Germinal center (tissue), 1 donor: ENCODE measurements at regions not wholly inside any gene's neighbourhood (a gene's known extent, or its start where the extent isn't known, plus 50 kb on each side); places are given as distances from the start of the nearest gene placed in this dataset.

Source experiments
- DNase-seq: peaks from one replicate; pipeline ENCODE4 v3.0.0; 2012; ENCODE audit warnings: mixed read lengths, low spot score

DNA sequence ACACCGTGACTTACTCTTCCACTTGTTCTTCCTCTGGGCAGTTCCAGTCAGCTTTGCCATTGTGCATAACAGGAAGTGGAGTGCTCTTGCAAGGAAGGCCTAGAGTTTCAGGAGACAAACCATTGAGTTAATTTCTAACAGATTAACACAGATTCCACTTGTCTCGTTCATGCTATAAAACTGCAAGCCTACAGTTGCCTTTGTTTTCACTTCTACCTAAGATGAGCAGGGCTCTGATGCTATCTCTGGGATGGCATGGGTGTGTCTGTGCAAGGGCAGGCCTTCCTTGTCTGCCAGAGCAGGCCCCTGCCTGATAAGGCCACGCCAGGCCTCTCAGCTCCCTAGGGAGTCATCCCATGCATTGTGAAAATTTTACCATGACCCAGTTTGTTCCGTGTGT is 67.7 kb upstream of the PGRMC2 start:
- no peak for DNase-seq

DNA sequence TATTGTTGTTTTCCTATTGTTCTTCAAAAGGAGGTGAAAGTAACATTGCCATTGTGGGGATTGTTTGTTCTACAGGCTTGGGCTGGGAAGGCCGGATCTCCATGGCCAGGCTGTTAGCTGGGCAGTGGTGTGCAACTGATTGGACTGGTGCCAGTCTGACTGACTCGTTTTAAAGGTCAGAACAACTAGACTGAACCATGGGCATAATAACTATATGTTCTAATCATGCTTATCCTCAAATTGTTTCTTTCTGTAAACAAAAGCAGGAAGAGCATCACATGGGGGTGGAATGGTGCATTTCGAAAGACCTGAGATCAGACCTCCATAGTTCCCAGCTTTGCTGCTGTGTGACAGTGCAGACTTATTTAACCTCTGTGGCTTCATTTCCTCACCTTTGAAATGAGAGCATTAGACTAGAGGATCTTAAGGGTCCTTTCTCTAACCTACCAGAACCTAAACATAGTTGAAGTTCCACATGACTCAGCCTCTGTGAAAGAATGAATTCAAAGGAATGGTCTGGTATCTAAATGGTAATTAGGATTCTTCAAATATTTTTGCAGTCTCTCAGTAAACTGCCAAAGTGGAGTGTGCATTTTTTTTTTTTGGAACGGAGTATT is 66.7 kb upstream of the PGRMC2 start:
- DNase-seq, result no peak

DNA sequence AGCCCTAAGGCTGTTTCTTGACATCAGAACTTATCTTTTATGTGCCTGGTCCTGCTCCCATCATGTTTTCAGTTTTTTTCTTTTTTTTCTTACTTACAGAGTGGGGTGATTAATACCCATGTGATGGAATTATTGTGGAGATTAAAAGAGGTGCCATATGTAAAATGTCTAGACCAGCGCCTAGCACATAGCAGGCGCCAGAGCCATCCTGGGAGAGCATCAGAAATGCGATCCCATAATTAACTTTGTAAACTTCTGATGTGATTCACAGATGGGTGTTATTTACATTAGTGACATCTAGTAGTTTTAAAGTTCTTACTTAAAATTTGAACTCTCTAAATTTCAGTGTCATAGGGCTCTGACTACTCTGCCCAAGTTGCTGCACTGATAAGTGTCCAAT is 66.2 kb upstream of the PGRMC2 start:
- no peak for DNase-seq

DNA sequence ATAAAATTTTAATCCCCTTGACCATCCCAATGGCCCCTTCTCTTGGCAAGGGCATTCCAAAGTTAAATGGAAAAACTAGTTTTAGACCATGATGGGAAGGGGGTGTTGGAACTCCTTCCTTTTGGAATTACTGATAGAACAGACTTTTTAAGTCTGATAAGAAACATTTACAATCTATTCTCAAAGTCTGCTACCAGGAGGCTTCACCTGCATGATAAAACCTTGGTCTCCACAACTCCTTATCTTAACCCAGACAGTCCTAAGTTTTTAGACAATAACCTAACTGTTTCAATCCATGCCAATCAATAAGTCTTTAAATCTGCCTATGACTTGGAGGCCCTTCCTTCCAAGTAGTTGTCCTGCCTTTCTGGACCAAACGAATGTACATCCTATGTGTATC is 63.9 kb upstream of the PGRMC2 start:
- no peak for DNase-seq

DNA sequence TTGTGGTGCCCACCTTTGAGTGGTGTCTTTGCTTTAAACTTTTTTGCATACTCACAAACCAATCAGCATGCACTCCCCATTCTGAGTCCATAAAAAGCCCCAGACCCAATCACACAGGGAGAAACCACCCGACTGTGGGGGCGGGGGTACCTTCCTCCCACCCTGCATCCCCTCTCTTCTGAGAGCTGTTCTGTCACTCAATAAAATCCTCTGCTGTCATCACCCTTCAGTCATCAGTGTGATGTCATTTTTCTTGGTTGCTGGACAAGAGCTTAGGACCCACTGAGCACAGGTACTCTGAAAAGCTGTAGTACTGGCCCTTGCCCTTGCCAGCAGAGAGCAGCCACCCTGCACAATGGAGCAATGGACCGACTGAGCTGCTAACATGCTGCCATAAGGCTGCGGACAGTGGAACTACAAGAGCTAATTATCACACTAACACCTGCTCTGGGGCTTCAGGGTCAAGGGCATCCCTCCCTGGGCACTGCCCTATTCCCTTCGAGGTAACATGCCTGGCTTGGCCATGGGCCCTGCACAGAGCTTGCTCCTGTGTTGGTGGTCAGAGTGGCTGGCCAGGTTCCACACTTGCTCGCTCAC is 62.9 kb upstream of the PGRMC2 start:
- no peak for DNase-seq

DNA sequence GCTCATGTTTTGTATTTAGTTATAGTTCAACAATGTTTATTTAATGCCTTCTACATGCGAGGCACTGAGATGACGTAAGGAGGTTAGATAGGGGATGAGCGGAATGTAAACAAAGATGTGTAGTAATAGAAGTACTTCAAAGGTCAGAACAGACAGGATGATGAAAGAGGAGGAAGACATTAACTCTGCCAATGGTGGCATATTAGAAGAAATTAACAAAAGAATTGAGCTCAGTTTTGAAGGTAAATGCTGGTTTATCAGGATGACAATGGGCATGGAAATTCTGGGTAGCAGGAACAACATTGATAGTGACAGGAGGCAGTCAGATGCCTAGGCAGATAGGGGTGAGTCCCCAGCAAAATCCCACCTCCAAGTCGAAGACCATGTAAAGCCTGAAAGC is 62.3 kb upstream of the PGRMC2 start:
- no peak for DNase-seq

DNA sequence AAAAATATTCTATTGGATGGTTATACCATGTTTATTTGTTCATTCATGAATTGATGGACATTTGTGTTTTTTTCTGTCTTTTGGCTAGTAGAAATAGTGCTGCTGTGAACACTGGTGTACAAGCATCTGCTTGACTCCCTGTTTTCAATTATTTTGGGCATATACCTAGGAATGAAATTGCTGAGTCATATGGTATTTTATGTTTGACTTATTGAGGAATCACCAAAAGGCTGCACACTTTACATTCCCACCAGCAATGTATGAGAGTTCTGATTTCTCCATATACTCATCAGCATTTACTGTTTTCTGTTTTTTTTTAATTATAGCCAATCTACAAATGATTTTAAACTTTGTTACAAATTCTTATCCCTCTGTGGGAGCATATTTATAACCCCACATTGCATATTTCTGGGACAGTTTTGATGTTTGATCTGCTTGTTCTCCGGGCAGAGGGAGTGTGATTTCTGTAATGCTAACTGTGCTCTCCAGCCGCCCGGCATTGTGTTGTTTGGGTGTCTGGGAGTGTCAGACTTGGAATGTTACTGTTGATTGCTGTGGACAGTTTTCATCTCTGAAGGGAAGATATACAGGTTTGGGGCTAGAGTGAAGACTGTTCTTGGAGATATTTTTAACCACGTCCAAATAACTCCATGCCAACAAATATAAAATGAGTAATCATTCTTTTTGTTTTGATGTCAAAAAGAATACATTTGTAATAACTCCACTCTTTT is 60.5 kb upstream of the PGRMC2 start:
- no peak for DNase-seq

DNA sequence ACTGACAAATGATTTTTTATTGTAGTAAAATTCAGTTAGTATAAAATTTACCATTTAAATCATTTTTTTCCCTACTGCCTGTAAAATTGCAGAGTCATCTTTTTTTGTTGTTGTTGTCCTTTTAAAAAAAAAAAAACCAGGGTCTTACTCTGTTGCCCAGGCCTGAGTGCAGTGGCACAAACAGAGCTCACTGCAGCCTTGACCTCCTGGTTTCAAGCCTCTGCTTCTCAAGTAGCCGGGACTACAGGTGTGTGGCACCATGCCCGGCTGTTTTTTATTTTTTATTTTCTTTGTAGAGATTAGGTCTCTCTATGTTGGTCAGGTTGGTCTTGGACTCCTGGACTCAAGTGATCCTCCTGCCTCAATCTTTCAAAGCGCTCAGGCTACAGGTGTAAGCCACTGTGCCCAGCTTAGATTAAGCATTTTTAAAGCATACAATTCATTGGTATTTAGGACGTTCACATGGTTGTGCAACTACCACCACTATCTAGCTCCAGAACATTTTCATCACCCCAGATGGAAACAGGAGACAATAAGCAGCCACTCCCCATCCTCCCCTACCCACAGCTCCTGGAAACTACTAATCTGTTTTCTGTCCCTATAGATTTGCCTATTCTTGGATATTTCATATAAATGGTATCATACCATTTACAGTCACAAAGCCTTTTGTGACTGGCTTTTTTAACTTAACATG is 59.7 kb upstream of the PGRMC2 start:
- no peak for DNase-seq

DNA sequence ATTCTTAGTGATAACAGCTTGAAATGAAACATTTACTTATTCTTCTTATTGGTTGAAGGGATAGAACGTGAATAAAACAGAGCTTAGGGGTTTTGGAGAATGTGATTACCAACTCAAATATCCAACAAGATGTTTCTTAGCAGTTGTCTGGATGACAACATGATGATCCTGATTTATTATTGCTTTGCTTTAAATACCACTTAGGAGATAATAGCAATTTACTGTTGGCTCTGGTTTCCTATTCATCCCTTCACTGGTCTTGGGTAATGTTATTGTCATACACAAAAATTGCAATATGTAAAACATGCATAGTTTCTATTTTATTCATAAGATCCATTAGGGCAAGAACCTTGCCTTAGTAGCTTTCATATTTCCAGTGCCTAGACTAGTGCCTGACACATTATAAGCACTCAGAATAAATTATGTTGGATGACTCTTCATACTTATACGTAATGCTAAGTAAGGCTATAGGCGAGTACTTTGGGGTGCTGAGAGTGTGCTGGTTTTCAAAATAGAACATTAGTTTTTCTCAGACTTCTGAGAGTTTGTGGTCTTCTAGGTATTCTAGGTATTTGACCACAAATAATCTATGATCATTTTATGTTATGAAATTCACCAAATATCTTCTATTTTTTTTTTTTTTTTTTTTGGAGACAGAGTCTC is 58.6 kb upstream of the PGRMC2 start:
- DNase-seq, result no peak

DNA sequence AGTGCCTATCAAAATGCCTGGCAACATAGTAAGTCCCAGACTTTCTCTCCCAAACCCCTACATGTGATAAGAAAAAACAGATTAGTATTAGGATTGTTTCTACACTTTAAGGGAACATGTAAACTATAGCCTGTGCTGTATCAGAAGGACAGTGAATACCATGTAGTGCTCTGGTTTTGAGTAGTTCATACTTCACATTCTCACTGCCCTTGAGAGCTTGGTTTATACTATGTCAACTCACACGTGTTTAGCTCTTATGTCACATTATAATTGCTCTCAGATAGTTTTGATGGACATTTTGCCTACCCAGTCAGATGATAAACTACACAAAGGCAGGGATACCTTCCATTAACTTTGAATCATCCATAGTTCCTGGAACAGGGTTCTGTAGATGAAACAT is 58.0 kb upstream of the PGRMC2 start:
- no peak for DNase-seq

DNA sequence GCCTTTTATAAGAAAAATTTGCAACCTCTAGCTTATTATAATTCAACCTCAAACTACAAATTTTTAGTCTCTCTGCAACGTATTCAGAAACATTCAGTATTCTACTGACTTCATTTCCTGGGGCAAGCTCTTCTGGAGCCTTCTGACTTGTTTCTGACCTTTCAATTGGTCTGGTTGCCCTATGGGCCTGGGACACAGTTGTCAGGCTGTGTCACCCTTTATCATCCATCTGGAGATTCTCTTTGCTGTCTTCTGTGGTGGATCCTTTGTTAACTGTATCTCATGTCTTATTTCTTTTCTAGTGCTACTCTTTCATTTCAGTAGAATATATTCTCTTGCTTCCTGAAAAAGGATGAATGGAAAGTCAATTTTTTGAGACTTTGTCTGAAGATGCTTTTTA is 55.1 kb upstream of the PGRMC2 start:
- no peak for DNase-seq

DNA sequence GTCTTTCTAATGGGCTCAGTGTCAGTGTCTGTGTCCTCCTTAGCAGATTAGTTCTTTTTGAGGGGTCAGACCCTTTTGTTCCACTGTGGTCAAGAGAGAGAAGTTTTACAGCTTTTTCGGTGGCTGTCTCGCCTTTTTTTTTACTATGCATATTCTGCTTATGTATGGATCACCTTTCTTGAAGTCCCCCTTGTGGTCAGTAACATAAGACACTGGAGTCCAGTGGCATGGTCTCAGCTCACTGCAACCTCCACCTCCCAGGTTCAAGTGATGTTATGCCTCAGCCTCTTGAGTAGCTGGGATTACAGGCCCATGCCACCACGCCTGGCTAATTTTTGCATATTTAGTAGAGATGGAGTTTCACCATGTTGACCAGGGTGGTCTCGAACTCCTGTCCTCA is 54.0 kb upstream of the PGRMC2 start:
- DNase-seq, result no peak

DNA sequence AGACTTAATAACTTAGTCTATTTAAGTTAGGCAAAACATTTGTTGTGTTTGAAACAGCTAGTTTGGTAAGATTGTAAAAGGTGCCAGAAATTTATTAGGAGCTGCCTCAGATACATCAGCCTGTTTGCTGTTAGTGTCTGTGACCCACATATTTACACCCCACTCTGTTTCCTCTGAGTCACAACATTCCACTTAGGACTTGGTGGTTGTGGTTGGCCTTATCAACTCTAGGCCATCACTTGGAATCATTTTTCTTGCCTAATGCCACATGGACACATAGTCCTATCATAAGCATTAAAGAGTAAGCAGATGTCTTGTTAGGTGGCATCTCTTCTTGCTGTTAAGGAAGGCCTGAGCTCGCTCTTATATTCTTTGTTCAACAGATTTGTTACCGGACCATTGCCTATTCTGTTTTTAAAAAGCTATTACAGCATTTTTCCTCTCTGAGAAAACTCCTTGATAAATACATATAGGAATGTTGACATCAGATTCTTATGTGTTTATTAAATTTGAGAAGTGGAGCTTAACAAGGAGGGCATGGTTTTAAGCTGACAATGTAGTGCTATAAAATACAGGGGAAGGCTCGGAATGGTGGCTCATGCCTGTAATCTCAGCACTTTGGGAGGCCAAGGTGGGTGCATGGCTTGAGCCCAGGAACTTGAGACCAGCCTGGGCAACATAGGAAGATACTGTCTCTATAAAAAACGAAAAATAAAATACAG is 51.2 kb upstream of the PGRMC2 start:
- DNase-seq, result no peak

DNA sequence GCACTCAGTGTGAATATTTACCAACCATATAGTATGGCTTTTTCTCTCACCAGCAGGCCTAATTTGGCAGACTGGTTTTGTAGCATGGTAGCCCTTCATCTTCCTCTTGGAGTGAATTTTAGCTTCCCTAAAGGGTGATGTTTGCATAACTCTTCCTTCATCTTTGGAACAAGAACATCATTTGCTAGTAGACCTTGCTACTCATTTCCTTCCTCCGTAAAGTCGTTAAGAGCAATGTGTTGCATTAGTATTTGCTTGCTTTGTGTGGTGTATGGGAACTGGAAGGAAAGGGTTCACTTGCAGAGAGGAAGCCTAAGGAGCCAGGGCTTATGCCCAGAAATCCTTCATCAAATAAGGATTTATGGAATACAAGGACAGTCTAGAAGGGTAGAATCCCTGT is 50.2 kb upstream of the PGRMC2 start:
- no peak for DNase-seq
